Heart right ventricle (tissue), 16 donors: ENCODE measurements at regions not wholly inside any gene's neighbourhood (a gene's known extent, or its start where the extent isn't known, plus 50 kb on each side); places are given as distances from the start of the nearest gene placed in this dataset.

Experiments used
- ATAC-seq, 8 donors: fragments of 200-7000 bp; cut with Tn5 transposase; one replicate each; pipeline ENCODE4 v1.9.1; 2020; ENCODE audit warnings: mild to moderate bottlenecking in 8 of 8, moderate library complexity in 8 of 8, moderate number of reproducible peaks in 1 of 8
- DNase-seq, 2 donors: peaks; one replicate each; pipeline ENCODE4 v3.0.0-alpha.2; 2020
- H3K27ac ChIP-seq, 10 donors: fragments of 200-600 bp; sonication (generic) in 2 of 10; one replicate each; pipeline versions ENCODE4 v1.5.0 to v1.8.0; 2020 to 2022; ENCODE audit warnings: mild to moderate bottlenecking in 3 of 10
- H3K27me3 ChIP-seq, 7 donors: fragments of 200-600 bp; one replicate each; pipeline ENCODE4 v1.8.0; 2021 to 2022; ENCODE audit warnings: mild to moderate bottlenecking in 2 of 7
- H3K36me3 ChIP-seq, 9 donors: fragments of 200-600 bp; sonication (generic) in 1 of 9; one replicate each; pipeline versions ENCODE4 v1.5.0 to v1.8.0; 2020 to 2022; ENCODE audit warnings: mild to moderate bottlenecking in 2 of 9
- H3K4me1 ChIP-seq, 9 donors: fragments of 200-600 bp; sonication (generic) in 1 of 9; one replicate each; pipeline versions ENCODE4 v1.5.0 to v1.8.0; 2020 to 2022; ENCODE audit warnings: mild to moderate bottlenecking in 4 of 9
- H3K4me3 ChIP-seq, 10 donors: fragments of 200-600 bp; sonication (generic) in 2 of 10; one replicate each; pipeline versions ENCODE4 v1.5.0 to v1.8.0; 2020 to 2022; ENCODE audit warnings: mild to moderate bottlenecking in 7 of 10, moderate library complexity in 2 of 10
- H3K9me3 ChIP-seq, 11 donors: fragments of 200-600 bp in 10 of 11; sonication (generic) in 2 of 11; one replicate each; pipeline versions ENCODE4 v1.5.0 to v1.8.0; 2013 to 2022; ENCODE audit warnings: mild to moderate bottlenecking in 2 of 11, control low read depth in 1 of 11, moderate library complexity in 1 of 11
- CTCF ChIP-seq, 9 donors: fragments of 200-600 bp; sonication (generic) in 2 of 9; IDR thresholded peaks; one replicate each; pipeline versions ENCODE4 v1.5.0 to v1.8.0; 2021 to 2022; ENCODE audit warnings: antibody characterized with exemption in 9 of 9, mild to moderate bottlenecking in 5 of 9, moderate library complexity in 1 of 9
- WGBS, 2 donors: extraction: QIAGEN DNeasy Blood & Tissue Kit; methylation state at CpG; one replicate each; pipeline ENCODE4 v1.1.7; 2013; ENCODE audit warnings: inconsistent platforms in 1 of 2; 5-methylcytosine and 5-hydroxymethylcytosine counted together
- intact Hi-C, 10 donors: fragments of 100-400 bp; cut with DNase I; formaldehyde crosslinking; loops; one replicate each; pipeline versions ENCODE4 v1.11.1 to v1.14.2; 2022
- donor health status: Arrhythmogenic right ventricular cardiomyopathy.
- donor health status: ischemic (EF 13 %, LVEDD 7.1; RV severe dilation, severe dysfunction).
- donor health status: healthy with polysubstance abuse.
- donor health status: DM: no; HTN: yes; CAD: no.
- donor health status: DM: no; HTN: no; CAD: no.
- donor health status: ischemic (EF 25% LVEDD 6.9; RV normal size, moderate dysfunction).
- donor health status: ischemic (EF 25% LVEDD 5.7; RV mildly dilated, moderate dysfunction).
- donor health status: healthy.
- donor health status: DM: yes; HTN: yes; CAD: no.
- donor health status: Ischemic cardiomyopathy.
- donor health status: ischemic (EF 35%, LVEDD 5.7; RV mildly dilated, moderate dysfunction).
- donor health status: nonischemic (EF 11% LVEDD 7.7; RV severe dilation, severe dysfunction).
- donor health status: DM: yes; HTN: yes; CAD: no.
- donor health status: PGD.
- donor health status: ischemic (EF 29% LVEDD 5.4; RV normal size, mild dysfunction).
- donor health status: nonischemic (EF 23%, LVEDD 6.1; RV moderate dilation, normal function).

- intact Hi-C loops = no loop called here
Measured at GRCh38 chr13:63403733-63404132, 1988.1 kb upstream of the PCDH20 start.

GRCh38 chr13:63396746-63397145 lies 1981.1 kb upstream of the PCDH20 start:
- no peaks in the 10 kb centered on the region for H3K27me3 ChIP-seq
- peaks cover 0 to 6% (median 0%) of the 10 kb centered on the region in 11 donors for H3K9me3 ChIP-seq
- no peak overlapping the region for H3K27ac ChIP-seq
- WGBS, 2 donors = 84 to 90% methylated on average over 9 of the region's 9 CpGs
- no peaks in the 10 kb centered on the region for H3K4me1 ChIP-seq
- ATAC-seq = no peak
- intact Hi-C loops = no loop called here
- no peak for TF ChIP-seq CTCF (IDR thresholded peaks at IDR 0.05)
- no peaks in the 10 kb centered on the region for H3K36me3 ChIP-seq
- DNase-seq = no peak
- H3K4me3 ChIP-seq = no peak overlapping the region

More at GRCh38 chr13:63403733-63404132, 1988.1 kb upstream of the PCDH20 start:
- H3K36me3 ChIP-seq = no peaks in the 10 kb centered on the region
- ATAC-seq (no peak), DNase-seq (no peak)
- peaks cover 0 to 12% (median 0%) of the 10 kb centered on the region in 11 donors for H3K9me3 ChIP-seq
- H3K27me3 ChIP-seq = no peaks in the 10 kb centered on the region
- TF ChIP-seq CTCF (IDR thresholded peaks at IDR 0.05) = no peak
- H3K4me1 ChIP-seq = no peaks in the 10 kb centered on the region
- H3K27ac ChIP-seq = no peak overlapping the region
- no peak overlapping the region for H3K4me3 ChIP-seq

GRCh38 chr13:63393112-63393511 lies 1977.5 kb upstream of the PCDH20 start:
- no peaks in the 10 kb centered on the region for H3K27me3 ChIP-seq
- no peak for TF ChIP-seq CTCF (IDR thresholded peaks at IDR 0.05)
- WGBS, 2 donors = 66 to 69% methylated on average over 3 of the region's 3 CpGs

GRCh38 chr13:63389756-63390155 lies 1974.1 kb upstream of the PCDH20 start:
- H3K27me3 ChIP-seq = no peaks in the 10 kb centered on the region
- intact Hi-C loops = no loop called here
- no peak for TF ChIP-seq CTCF (IDR thresholded peaks at IDR 0.05)
- H3K36me3 ChIP-seq = no peaks in the 10 kb centered on the region
- ATAC-seq (no peak), DNase-seq (no peak)
- H3K27ac ChIP-seq = no peak overlapping the region
- H3K9me3 ChIP-seq = peaks cover 0 to 14% (median 0%) of the 10 kb centered on the region in 11 donors
- no peaks in the 10 kb centered on the region for H3K4me1 ChIP-seq
- no peak overlapping the region for H3K4me3 ChIP-seq
- WGBS, 2 donors = 67 to 85% methylated on average over 1 of the region's 1 CpG

More at GRCh38 chr13:63393112-63393511, 1977.5 kb upstream of the PCDH20 start:
- DNase-seq (no peak), ATAC-seq (no peak)
- intact Hi-C loops = no loop called here
- Histone ChIP-seq H3K4me3 (no peak overlapping the region), H3K9me3 (peaks cover 0 to 9% (median 0%) of the 10 kb centered on the region in 11 donors), H3K27ac (no peak overlapping the region), H3K36me3 (no peaks in the 10 kb centered on the region), H3K4me1 (no peaks in the 10 kb centered on the region)
